SK-N-SH treated with all-trans-retinoic acid at 6 μM for 48 hours (cell line): ENCODE measurements at regions not wholly inside any gene's neighbourhood (a gene's known extent, or its start where the extent isn't known, plus 50 kb on each side); places are given as distances from the start of the nearest gene placed in this dataset.
"Not testable (repeated sequence)": the region's sequence is repeated elsewhere in the genome, so short reads cannot be mapped to it uniquely, and the experiment has no call there.

ENCODE experiments used
- ATAC-seq: fragments of 200-7000 bp; cut with Tn5 transposase; 3 replicates; pipeline ENCODE4 v1.9.1; 2020; ENCODE audit warnings: mild to moderate bottlenecking, moderate library complexity
- ARNTL ChIP-seq: fragments of 450-650 bp; formaldehyde crosslinking; IDR thresholded peaks from 2 replicates; pipeline ENCODE4 v1.5.0; 2020; ENCODE audit warnings: low read depth, mild to moderate bottlenecking, moderate library complexity, borderline replicate concordance
- BACH2 ChIP-seq: fragments of 250-450 bp; sonication (Bioruptor Pico); IDR thresholded peaks from 2 replicates; pipeline ENCODE4 v1.9.0; 2021; ENCODE audit warnings: mild to moderate bottlenecking, borderline replicate concordance
- CREB5 ChIP-seq: fragments of 250-450 bp; sonication (Bioruptor Pico); IDR thresholded peaks from 2 replicates; pipeline ENCODE4 v1.5.1; 2020; ENCODE audit warnings: low read depth, mild to moderate bottlenecking, moderate library complexity
- CSDC2 ChIP-seq: fragments of 250-450 bp; sonication (Bioruptor Pico); IDR thresholded peaks from 2 replicates; pipeline ENCODE4 v1.5.0; 2020; ENCODE audit warnings: mild to moderate bottlenecking, moderate library complexity
- CSRNP3 ChIP-seq: fragments of 250-450 bp; sonication (Bioruptor Pico); IDR thresholded peaks from 2 replicates; pipeline ENCODE4 v1.5.1; 2021; ENCODE audit warnings: mild to moderate bottlenecking, moderate library complexity
- ESRRG ChIP-seq: fragments of 250-450 bp; sonication (Bioruptor Pico); IDR thresholded peaks from 2 replicates; pipeline ENCODE4 v1.6.1; 2021; ENCODE audit warnings: mild to moderate bottlenecking
- GLIS3 ChIP-seq: fragments of 250-450 bp; sonication (Bioruptor Pico); IDR thresholded peaks from 2 replicates; pipeline ENCODE4 v1.5.0; 2020; ENCODE audit warnings: mild to moderate bottlenecking, moderate library complexity
- ISL1 ChIP-seq: fragments of 250-450 bp; sonication (Bioruptor Pico); IDR thresholded peaks from 2 replicates; pipeline ENCODE4 v2.1.2; 2022; ENCODE audit warnings: mild to moderate bottlenecking, moderate library complexity
- PPARA ChIP-seq: fragments of 250-450 bp; sonication (Bioruptor Pico); IDR thresholded peaks from 2 replicates; pipeline ENCODE4 v1.5.0; 2020; ENCODE audit warnings: mild to moderate bottlenecking, borderline replicate concordance
- RARB ChIP-seq: fragments of 250-450 bp; sonication (Bioruptor Pico); IDR thresholded peaks from 2 replicates; pipeline ENCODE4 v1.8.0; 2021; ENCODE audit warnings: mild to moderate bottlenecking, moderate library complexity
- SNAI2 ChIP-seq: fragments of 250-450 bp; sonication (Bioruptor Pico); IDR thresholded peaks from 2 replicates; pipeline ENCODE4 v1.5.0; 2020; ENCODE audit warnings: mild to moderate bottlenecking, moderate library complexity
- TCF4 ChIP-seq: fragments of 250-450 bp; sonication (Bioruptor Pico); IDR thresholded peaks from 2 replicates; pipeline ENCODE4 v1.8.0; 2021; ENCODE audit warnings: mild to moderate bottlenecking, moderate library complexity, borderline replicate concordance
- TSHZ2 ChIP-seq: fragments of 250-450 bp; sonication (Bioruptor Pico); IDR thresholded peaks from 2 replicates; pipeline ENCODE4 v1.5.0; 2020; ENCODE audit warnings: mild to moderate bottlenecking, moderate library complexity
- ZC3H10 ChIP-seq: fragments of 250-450 bp; sonication (Bioruptor Pico); IDR thresholded peaks from 2 replicates; pipeline ENCODE4 v1.5.1; 2021; ENCODE audit warnings: mild to moderate bottlenecking, moderate library complexity
- ZFP3 ChIP-seq: fragments of 250-450 bp; sonication (Bioruptor Pico); IDR thresholded peaks from 2 replicates; pipeline ENCODE4 v1.5.0; 2020; ENCODE audit warnings: mild to moderate bottlenecking, moderate library complexity
- ZFP30 ChIP-seq: fragments of 450-650 bp; formaldehyde crosslinking; IDR thresholded peaks from 2 replicates; pipeline ENCODE4 v1.5.0; 2022; ENCODE audit warnings: mild to moderate bottlenecking, moderate library complexity
- ZNF565 ChIP-seq: fragments of 450-650 bp; formaldehyde crosslinking; conservative IDR thresholded peaks from 2 replicates; pipeline ENCODE4 v1.5.0; 2020; ENCODE audit warnings: low read depth, mild to moderate bottlenecking, moderate library complexity
- ZNF70 ChIP-seq: fragments of 450-650 bp; formaldehyde crosslinking; IDR thresholded peaks from 2 replicates; pipeline ENCODE4 v1.5.0; 2020; ENCODE audit warnings: mild to moderate bottlenecking, moderate library complexity
- ZNF8 ChIP-seq: fragments of 450-650 bp; formaldehyde crosslinking; IDR thresholded peaks from 2 replicates; pipeline ENCODE4 v1.5.0; 2020; ENCODE audit warnings: mild to moderate bottlenecking, moderate library complexity
- TF ChIP-seq, protein P1 (sequence below): fragments of 250-450 bp; sonication (Bioruptor Pico); IDR thresholded peaks from 2 replicates; pipeline ENCODE4 v1.8.0; 2021; ENCODE audit warnings: low read depth, mild to moderate bottlenecking, moderate library complexity, borderline replicate concordance
- TF ChIP-seq, protein P2 (sequence below): fragments of 250-450 bp; sonication (Bioruptor Pico); IDR thresholded peaks from 2 replicates; pipeline ENCODE4 v1.8.0; 2020; ENCODE audit warnings: mild to moderate bottlenecking, moderate library complexity, borderline replicate concordance

- TF ChIP-seq ZNF70 (CRISPR knock-in tag) (no peak), SNAI2 (no peak), TSHZ2 (no peak), ZNF8 (CRISPR knock-in tag) (no peak), RARB (CRISPR knock-in tag) (no peak), ISL1 (CRISPR knock-in tag) (no peak), ARNTL (CRISPR knock-in tag) (no peak), TCF4 (no peak), CSRNP3 (CRISPR knock-in tag) (no peak), ESRRG (no peak), PPARA (CRISPR knock-in tag) (no peak), CSDC2 (CRISPR knock-in tag) (no peak)
- TF ChIP-seq, protein P1, sequence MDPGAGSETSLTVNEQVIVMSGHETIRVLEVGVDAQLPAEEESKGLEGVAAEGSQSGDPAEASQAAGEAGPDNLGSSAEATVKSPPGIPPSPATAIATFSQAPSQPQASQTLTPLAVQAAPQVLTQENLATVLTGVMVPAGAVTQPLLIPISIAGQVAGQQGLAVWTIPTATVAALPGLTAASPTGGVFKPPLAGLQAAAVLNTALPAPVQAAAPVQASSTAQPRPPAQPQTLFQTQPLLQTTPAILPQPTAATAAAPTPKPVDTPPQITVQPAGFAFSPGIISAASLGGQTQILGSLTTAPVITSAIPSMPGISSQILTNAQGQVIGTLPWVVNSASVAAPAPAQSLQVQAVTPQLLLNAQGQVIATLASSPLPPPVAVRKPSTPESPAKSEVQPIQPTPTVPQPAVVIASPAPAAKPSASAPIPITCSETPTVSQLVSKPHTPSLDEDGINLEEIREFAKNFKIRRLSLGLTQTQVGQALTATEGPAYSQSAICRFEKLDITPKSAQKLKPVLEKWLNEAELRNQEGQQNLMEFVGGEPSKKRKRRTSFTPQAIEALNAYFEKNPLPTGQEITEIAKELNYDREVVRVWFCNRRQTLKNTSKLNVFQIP: no peak
- TF ChIP-seq, protein P2, sequence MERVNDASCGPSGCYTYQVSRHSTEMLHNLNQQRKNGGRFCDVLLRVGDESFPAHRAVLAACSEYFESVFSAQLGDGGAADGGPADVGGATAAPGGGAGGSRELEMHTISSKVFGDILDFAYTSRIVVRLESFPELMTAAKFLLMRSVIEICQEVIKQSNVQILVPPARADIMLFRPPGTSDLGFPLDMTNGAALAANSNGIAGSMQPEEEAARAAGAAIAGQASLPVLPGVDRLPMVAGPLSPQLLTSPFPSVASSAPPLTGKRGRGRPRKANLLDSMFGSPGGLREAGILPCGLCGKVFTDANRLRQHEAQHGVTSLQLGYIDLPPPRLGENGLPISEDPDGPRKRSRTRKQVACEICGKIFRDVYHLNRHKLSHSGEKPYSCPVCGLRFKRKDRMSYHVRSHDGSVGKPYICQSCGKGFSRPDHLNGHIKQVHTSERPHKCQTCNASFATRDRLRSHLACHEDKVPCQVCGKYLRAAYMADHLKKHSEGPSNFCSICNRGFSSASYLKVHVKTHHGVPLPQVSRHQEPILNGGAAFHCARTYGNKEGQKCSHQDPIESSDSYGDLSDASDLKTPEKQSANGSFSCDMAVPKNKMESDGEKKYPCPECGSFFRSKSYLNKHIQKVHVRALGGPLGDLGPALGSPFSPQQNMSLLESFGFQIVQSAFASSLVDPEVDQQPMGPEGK (CRISPR knock-in tag): no peak
- no peak for ATAC-seq
These were observed 236.4 kb upstream of the RARB start for GRCh38 chr3:25191673-25192072.

GRCh38 chr3:25199567-25199966 lies 228.5 kb upstream of the RARB start:
- ATAC-seq: not testable (repeated sequence)

GRCh38 chr3:25212736-25213135 lies 215.3 kb upstream of the RARB start:
- no peak for ATAC-seq

More at GRCh38 chr3:25212736-25213135, 215.3 kb upstream of the RARB start:
- TF ChIP-seq ZFP30 (CRISPR knock-in tag): no peak
- TF ChIP-seq BACH2 (CRISPR knock-in tag): no peak
- no peak for TF ChIP-seq SNAI2
- TF ChIP-seq CREB5 (CRISPR knock-in tag): no peak
- no peak for TF ChIP-seq GLIS3 (CRISPR knock-in tag)
- TF ChIP-seq CSDC2 (CRISPR knock-in tag): no peak
- no peak for TF ChIP-seq ZFP3 (CRISPR knock-in tag)
- TF ChIP-seq, protein P2 (CRISPR knock-in tag): no peak
- TF ChIP-seq ZNF70 (CRISPR knock-in tag): no peak
- TF ChIP-seq ZNF565 (CRISPR knock-in tag): no peak
- TF ChIP-seq ISL1 (CRISPR knock-in tag): no peak
- no peak for TF ChIP-seq ZNF8 (CRISPR knock-in tag)
- no peak for TF ChIP-seq TSHZ2
- TF ChIP-seq ZC3H10 (CRISPR knock-in tag): no peak
- no peak for TF ChIP-seq CSRNP3 (CRISPR knock-in tag)
